NCI-H2107 treated with DMSO at 0.1 percent for 48 hours (cell line): ENCODE measurements at regions not wholly inside any gene's neighbourhood (a gene's known extent, or its start where the extent isn't known, plus 50 kb on each side); places are given as distances from the start of the nearest gene placed in this dataset.

Experiments
- DNase-seq: peaks from one replicate; lab custom pipeline; 2025; ENCODE audit not compliant: unreplicated experiment; lab: John Stamatoyannopoulos, UW

- no peak for DNase-seq
These were observed 231.0 kb downstream of the UQCRFS1 start for GRCh38 chr19:28981994-28982393.

GRCh38 chr19:28981518-28981917, 231.4 kb downstream of the UQCRFS1 start:
- no peak for DNase-seq

DNA sequence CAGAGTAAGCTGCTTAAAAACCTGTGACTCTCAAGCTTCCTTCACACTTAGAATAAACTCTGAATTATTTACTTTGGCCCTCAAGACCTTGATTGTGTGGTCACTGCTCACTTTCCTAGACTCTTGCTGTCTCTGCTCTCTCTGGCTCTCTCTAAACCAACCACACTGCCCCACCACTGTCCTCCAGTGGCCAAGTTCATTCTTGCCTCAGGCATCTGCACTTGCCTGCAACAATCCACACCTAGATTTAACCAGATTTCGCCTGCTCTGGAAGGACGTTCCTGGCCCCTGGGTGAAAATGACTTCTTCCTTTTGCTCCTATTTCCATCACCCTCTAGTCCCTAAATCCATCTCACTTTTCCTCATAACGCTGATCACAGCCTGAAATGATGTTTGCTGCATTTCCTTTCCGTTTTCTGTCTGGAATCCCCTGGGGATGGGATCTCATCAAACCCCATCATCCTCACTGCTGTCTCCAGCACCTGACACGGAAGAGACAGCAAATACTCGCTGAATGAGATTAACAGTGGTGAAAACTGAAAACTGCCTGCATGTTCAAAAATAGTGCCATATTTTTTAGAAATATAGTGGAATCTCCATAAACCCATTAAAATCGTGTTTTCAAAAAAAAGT, 232.6 kb downstream of the UQCRFS1 start:
- DNase-seq: no peak

GRCh38 chr19:28977826-28978225, 235.1 kb downstream of the UQCRFS1 start:
- DNase-seq: no peak

DNA sequence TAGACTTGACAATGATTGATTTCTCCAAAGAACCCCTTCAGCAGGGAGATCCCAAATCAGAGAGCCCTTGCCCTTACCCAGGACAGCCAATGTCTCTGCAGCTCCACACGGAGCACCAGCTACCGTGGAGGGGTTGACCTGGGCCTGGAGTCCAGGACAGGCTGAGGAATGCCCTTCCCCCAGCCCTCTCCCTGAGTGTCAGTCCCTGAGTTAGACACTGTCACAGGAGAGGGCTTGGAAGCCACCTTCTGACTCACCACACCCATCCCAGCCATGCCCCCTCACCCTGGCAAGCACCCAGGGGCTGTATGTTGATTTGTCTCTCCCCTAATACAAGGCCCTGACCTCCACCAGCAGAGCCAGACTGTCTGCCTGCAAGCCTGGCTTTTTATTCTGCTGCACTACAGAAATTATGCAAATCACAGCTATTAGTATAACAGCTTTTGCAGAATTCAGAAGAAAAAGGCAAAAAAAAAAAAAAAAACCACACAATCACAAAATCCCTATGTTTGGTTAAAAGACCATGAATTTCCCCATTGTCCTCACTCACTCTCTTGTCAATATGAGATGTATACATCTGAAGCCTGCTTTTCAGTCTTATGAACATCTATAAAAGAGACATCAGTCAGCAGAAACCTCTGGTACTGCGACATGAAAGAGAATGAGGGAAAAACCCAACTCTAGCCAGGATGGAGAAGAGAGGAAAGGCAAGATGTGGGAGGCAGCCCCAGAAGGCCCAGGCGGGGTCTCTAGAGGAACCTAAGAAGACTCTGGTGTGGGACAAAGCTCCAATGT, 240.7 kb downstream of the UQCRFS1 start:
- DNase-seq: no peak

DNA sequence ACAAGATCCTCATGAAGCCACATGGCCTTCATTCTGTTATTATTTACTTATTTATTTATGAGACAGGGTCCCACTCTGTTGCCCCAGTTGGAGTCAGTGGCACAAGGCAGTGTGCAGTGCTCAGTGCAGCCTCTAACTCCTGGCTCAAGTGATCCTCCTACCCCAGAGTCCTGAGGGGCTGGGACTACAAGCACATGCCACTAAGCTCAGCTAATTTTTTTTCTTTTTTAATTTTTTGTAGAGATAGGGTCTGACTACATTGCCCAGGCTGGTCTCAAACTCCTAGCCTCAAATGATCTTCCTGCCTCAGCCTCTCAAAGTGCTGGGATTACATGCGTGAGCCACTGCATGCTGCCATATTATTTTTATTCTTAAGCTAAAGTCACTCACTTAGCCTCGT, 241.4 kb downstream of the UQCRFS1 start:
- DNase-seq: no peak

GRCh38 chr19:28971049-28971448, 241.9 kb downstream of the UQCRFS1 start:
- no peak for DNase-seq

- no peak for DNase-seq
These were observed 244.2 kb downstream of the UQCRFS1 start for GRCh38 chr19:28968721-28969120.

GRCh38 chr19:28966737-28967399, 246.1 kb downstream of the UQCRFS1 start:
- DNase-seq: no peak

DNA sequence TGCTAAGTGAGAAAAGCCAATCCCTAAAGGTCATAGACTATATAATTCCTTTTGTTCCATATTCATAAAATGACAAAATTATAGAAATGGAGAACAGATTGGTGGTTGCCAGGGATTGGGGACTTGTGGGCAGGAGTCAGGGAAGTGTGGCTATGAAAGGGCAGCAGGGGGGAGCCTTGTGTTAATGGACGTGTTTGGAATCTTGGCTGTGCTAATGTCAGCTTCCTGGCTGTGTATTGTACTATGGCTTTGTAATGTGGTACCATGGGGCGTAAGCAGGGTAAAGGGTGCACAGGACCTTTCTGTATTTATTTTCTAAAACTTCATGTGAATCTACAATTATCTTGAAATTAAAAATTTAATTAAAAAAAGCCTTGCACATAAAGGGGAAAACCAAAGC, 248.5 kb downstream of the UQCRFS1 start:
- no peak for DNase-seq

GRCh38 chr19:28963486-28964250, 249.3 kb downstream of the UQCRFS1 start:
- DNase-seq: no peak

GRCh38 chr19:28961772-28962500, 251.0 kb downstream of the UQCRFS1 start:
- no peak for DNase-seq

GRCh38 chr19:28960986-28961705, 251.8 kb downstream of the UQCRFS1 start:
- DNase-seq: no peak

DNA sequence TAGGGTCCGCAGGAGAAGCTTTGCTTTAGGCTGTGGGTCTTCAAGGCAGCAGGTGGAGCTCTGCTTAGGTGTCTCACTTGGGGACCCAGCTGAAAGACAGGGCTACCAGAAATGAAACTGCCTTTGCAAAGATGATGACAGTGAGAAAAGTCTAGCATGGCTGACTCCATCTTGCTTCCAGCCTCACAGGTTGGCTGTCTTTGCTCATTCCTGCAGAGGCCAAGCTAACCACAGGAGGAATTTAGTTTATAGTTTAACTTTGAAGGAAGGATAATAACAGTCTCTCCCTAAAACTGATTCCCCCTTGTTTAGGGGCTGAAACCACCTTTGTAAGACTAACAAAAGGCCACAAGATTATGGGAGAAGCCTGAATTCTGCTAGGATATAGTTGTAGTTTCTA, 252.4 kb downstream of the UQCRFS1 start:
- DNase-seq: no peak

GRCh38 chr19:28956961-28957360, 256.0 kb downstream of the UQCRFS1 start:
- no peak for DNase-seq

- DNase-seq: no peak
These were observed 256.5 kb downstream of the UQCRFS1 start for GRCh38 chr19:28956421-28956820.

- no peak for DNase-seq
These were observed 263.4 kb downstream of the UQCRFS1 start for GRCh38 chr19:28949535-28949934.

DNA sequence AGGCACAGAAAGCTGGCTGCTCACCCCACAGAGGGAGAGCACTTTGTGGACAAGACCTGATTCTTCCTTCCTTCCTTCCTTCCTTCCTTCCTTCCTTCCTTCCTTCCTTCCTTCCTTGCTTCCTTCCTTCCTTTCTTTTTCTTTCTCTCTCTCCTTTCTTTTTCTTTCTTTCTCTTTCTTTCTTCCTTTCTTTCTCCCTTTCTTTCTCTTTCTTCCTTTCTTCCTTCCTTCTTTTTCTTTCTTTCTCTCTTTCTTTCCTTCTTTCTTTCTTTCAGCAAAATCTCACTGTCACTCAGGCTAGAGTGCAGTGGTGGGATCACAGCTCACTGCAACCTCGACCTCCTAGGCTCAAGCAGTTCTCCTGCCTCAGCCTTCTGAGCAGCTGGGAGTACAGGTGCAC, 263.9 kb downstream of the UQCRFS1 start:
- no peak for DNase-seq

- DNase-seq: no peak
These were observed 264.4 kb downstream of the UQCRFS1 start for GRCh38 chr19:28948566-28948965.

- no peak for DNase-seq
These were observed 264.9 kb downstream of the UQCRFS1 start for GRCh38 chr19:28948026-28948425.
